ENCODE measurements at regions not wholly inside any gene's neighbourhood (a gene's known extent, or its start where the extent isn't known, plus 50 kb on each side); places are given as distances from the start of the nearest gene placed in this dataset.

- no peak for DNase-seq
Observed at GRCh38 chr6:87935196-87935595, 112.4 kb upstream of the SPACA1 start.

GRCh38 chr6:87932361-87932760, 115.3 kb upstream of the SPACA1 start:
- no peak for DNase-seq

DNA sequence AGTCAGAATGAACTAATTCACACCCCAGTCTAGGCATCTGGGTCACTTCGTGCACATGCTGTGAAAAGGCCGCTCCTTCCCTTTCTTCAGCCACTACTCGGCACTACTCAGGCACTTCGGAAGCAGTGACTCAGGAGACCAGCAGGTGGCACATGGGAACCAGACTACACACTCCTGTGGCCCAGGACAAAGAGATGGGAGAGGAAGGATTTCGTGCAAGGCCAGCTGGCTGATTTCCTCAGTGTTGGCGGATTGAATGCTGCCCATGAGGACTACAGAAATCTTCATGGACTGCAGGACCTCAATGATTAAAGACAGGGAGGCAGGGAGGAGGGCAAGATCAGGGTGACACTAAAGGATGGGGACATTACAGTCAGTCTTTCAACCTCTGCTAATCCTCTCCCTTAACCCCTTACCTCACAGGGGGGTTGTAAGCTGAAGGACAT, 117.8 kb upstream of the SPACA1 start:
- DNase-seq: peak; percentile 49 to 53

DNA sequence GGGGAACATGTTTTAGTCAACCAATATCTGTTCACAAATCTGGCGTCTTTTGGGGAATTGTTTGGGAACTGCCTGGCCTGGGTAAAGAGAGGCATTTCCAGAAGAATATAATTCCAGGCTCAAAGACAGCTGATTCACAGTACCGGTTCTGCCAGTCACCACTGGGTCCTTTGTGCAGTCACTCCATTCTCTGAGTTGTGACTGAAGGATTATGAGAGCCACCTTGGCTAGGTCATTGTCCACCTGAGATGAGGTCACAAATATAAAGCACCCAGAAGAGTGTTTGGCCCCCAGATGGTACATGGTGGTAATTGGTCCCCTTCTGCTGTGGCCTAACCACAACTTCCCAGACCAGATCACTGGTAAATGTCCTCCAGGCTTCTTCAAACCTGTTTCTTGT, 121.0 kb upstream of the SPACA1 start:
- DNase-seq: no peak

GRCh38 chr6:87926072-87926471, 121.6 kb upstream of the SPACA1 start:
- DNase-seq: no peak

- no peak for DNase-seq
Observed at GRCh38 chr6:87925373-87926060, 122.1 kb upstream of the SPACA1 start.

GRCh38 chr6:87923389-87924050, 124.1 kb upstream of the SPACA1 start:
- no peak for DNase-seq

- no peak for DNase-seq
Observed at GRCh38 chr6:87922947-87923330, 124.7 kb upstream of the SPACA1 start.

DNA sequence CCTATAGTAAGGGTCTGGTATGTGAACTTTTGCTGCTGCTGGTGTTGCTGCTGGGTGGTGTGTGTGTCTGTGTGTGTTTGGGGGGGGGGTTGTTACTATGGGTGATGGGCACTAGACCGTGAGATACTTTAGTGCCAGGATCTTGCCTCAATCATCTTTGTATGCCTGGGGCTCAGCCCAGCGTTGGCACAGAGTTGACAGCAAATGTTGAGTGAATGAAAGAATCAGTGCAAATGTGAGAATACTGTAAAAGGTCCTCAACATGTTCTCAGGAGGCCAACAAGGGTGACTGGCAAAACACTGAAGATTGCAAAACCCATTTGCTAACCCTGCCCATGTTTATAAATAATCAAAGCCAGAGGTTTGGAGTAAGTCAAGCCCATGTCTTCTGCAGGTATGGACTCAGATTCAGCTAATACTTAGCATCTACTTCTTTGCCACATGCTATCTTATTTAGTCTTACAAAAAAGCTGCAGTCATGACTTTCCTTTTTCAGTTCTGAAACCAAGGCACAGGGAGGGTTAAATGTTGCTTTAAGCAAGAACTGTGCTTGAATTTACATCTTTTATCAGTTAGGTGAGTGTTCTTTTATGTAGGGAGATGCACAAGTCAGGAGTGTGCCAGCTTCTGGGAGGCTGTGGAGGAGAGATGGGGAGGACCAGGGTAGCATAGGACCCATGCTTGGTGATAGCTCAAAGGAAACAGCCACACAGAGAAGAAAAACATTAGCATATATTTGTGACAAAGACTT, 125.3 kb upstream of the SPACA1 start:
- DNase-seq: no peak

- no peak for DNase-seq
Observed at GRCh38 chr6:87921034-87921433, 126.6 kb upstream of the SPACA1 start.

- DNase-seq: no peak
Observed at GRCh38 chr6:87920245-87920644, 127.4 kb upstream of the SPACA1 start.

GRCh38 chr6:87919416-87919815, 128.2 kb upstream of the SPACA1 start:
- no peak for DNase-seq

DNA sequence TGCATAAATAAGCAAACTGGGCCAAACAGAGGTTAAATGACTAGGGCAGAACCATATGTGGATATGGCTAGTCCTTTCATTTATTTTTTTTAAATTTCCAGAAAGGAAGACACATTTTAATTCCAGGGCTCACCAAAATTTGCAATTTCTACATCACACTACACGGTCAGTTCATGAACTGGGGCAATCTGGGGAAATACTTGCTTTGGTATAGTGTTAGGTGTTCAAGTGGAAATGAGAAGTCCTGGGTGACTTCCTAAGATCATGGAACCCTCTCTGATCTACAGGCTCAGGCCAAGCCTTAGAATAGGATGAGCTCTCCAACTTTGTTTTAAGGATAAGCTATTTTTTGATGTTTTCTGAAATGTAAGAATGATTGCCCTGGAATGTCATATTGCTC, 128.6 kb upstream of the SPACA1 start:
- DNase-seq: no peak

GRCh38 chr6:87918461-87918941, 129.1 kb upstream of the SPACA1 start:
- DNase-seq: no peak

DNA sequence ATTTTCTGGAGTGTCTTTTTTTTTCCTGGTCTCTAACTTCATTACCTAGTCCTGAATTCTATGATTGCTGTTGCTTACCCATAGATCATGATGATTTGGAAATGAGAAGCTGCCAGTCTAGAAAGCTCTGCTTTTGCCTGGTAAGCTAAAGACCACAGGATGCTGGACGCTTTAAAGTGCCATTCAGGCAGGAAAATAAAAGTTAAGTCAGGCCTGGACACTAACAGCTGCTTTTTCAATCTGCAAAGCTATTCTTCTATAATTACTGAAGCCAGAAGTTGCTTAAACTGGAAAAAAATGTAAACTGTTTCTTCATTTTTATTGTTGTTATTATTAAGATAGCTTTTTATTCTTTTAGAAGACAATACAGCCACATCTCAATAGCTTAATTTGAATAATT, 129.8 kb upstream of the SPACA1 start:
- DNase-seq: no peak

DNA sequence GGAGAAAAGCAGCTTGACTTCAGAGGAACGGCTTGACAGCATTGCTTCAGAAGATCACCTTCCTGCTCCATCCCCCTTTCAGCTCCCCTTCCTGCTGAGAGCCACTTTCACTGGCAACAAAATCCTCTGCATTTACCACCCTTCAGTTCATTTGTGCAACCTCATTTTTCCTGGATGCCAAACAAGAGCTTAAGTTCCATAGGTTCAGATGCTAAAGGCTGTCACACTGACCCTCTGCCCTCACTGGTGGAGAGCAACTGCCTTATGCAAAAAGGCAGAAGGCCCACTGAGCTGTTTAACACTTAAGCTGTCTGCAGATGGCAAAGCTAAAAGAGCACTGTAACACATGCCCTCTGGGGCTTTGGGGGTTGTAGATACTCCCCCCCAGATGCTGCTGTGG, 131.2 kb upstream of the SPACA1 start:
- no peak for DNase-seq

DNA sequence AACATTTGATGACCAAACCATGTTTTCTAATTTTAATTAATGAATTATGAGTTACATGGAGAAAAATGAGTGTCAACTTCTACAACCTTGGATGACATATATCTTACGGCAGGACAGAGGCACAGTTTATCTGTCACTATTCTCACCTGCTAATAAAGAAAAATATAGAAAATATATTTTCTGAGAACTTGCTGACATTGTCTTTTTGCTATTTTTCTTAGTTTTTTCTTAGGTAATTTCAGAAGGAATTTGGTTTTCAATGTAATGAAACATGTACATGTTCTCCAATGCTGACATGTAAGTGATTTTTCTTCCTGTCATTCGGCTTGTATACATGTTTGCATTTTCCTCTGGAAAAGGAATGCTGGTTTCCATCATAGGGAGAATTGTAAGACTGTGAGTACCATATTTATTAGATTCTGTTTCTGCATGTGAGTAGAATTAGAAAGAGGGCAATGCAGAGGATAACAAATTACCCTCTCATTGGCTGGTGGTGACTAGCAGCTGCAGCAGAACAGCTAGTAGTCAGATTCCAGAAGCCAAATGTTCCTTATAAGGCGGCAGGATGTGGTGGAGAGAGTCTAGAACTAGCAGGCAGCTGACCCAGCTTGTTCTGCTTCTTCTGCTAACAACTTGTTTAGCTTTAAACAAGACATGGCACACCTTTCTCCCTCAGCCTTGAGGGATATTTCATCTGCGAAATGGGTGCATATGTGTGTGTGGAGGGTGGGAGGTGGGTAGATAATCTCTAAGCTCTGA, 132.8 kb upstream of the SPACA1 start:
- no peak for DNase-seq

DNA sequence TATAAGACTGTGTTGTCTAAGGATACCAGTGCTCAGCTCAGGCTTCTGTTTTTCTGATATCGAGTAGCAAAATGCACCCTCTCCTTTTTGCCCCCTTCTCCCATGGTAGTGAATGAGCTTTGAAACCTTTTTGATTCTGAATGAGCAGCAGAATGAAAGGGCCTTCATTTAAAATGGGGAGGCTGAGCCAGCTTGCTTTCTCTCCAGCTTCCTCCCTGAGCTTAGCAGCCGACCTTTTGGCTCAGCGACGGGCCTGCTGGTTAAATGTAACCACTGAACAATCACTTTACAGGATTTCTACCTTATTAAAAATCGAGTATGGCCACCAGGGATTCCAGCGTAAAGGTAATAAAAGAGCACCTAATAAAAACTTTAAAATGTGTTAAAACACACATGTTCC, 133.7 kb upstream of the SPACA1 start:
- DNase-seq: no peak

DNA sequence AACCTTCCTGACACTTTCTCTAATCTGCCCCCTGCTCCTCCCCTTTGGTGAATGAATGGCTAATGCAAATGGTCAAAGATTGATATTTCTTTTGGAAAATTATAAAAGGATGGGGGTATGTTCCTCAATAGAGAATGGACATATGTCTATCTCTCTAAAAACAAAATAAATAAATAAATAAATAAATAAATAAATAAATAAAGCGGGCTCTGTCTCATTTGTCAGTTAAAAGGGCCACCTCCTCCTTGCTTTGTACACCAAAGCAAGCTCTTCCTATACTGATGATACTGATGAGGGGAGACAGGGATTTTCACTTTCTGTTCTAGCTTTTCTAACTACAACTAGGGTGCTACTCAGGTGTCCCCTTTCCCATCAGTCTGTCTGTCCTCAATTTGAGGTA, 135.5 kb upstream of the SPACA1 start:
- DNase-seq: no peak

- no peak for DNase-seq
Observed at GRCh38 chr6:87909849-87910248, 137.8 kb upstream of the SPACA1 start.

DNA sequence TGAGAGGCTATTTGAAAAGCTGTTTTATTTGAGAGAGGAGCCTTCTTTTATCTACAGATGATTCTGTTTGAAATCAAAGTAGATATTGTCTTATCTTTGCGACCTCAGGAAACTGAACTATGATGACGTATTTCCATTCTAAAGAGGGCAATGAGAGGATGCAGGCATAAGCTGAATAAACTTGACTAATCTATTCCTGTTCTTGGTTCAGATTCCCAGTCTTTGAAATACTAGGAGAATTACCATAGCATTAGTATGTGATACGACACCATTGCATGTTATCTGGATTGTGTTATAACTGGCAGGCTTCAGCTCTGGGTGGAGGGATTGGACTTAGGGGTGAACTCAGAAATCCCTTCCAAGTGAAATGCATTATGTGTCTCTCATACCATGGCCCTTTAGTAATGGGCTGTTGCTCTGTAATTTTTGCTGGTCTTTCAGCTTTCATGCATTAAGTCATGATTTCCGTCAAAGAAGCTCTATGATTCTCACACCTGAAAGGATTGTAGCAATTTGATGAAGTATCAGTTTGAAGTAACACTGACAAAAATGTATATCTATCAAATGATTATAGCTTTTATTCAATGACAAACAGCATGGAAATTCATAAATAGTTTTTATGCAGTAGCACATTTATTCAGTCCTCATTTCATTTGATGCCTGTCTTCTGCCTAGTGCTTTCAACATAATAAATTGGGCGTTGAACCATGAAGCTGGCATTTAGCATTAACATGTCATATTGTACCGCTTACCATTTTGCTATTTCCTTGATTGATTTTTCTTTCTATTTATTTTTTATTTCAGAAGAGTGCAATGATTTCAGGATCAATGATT, 138.4 kb upstream of the SPACA1 start:
- no peak for DNase-seq

- no peak for DNase-seq
Observed at GRCh38 chr6:87907521-87907920, 140.1 kb upstream of the SPACA1 start.

Data from stimulated activated CD4-positive, alpha-beta T cell treated with anti-CD3 and anti-CD28 coated beads, Interleukin-2, amount 100 ng/mL, for 48 hours (primary cell).